Vagina (tissue), 2 donors: ENCODE measurements at regions not wholly inside any gene's neighbourhood (a gene's known extent, or its start where the extent isn't known, plus 50 kb on each side); places are given as distances from the start of the nearest gene placed in this dataset.
"Not testable (repeated sequence)": the region's sequence is repeated elsewhere in the genome, so short reads cannot be mapped to it uniquely, and the experiment has no call there.

Source experiments
- DNase-seq, 2 donors: peaks; one replicate each; pipeline ENCODE4 v3.0.0-alpha.2; 2017; ENCODE audit errors: extremely low spot score in 2 of 2
- H3K27ac ChIP-seq: fragments of 200-600 bp; sonication (generic); one replicate; pipeline ENCODE4 v1.5.1; 2019
- H3K27me3 ChIP-seq: fragments of 200-600 bp; sonication (generic); one replicate; pipeline ENCODE4 v1.5.1; 2019
- H3K36me3 ChIP-seq, 2 donors: fragments of 200-600 bp; sonication (generic); one replicate each; pipeline ENCODE4 v1.5.1; 2017 to 2019
- H3K4me1 ChIP-seq: fragments of 200-600 bp; sonication (generic); one replicate; pipeline ENCODE4 v1.5.1; 2019
- H3K4me3 ChIP-seq, 2 donors: fragments of 200-600 bp; sonication (generic); 1 replicate in 1 of 2; 2 replicates in 1 of 2; pipeline ENCODE4 v1.5.1; 2016 to 2019
- H3K9me3 ChIP-seq: fragments of 200-600 bp; sonication (generic); one replicate; pipeline ENCODE4 v1.5.1; 2019
- CTCF ChIP-seq, 3 experiments: fragments of 450-650 bp in 2 of 3; fragments of 200-600 bp in 1 of 3; sonication (generic) in 1 of 3; IDR thresholded peaks; one replicate each; pipeline ENCODE4 v1.5.1; 2017 to 2019; ENCODE audit warnings: antibody characterized with exemption in 3 of 3, mild to moderate bottlenecking in 2 of 3, moderate library complexity in 2 of 3
- POLR2A ChIP-seq, 2 donors: fragments of 450-650 bp; IDR thresholded peaks; one replicate each; pipeline ENCODE4 v1.6.1; 2017; ENCODE audit warnings: antibody characterized with exemption in 2 of 2, mild to moderate bottlenecking in 2 of 2, moderate library complexity in 2 of 2
- POLR2AphosphoS5 ChIP-seq, 2 donors: sonication (generic); formaldehyde crosslinking; IDR thresholded peaks; one replicate each; pipeline ENCODE4 v1.9.0; 2017; ENCODE audit warnings: antibody characterized with exemption in 2 of 2, mild to moderate bottlenecking in 2 of 2, low read depth in 1 of 2; ENCODE audit not compliant: insufficient read depth in 1 of 2
- intact Hi-C: fragments of 100-400 bp; cut with DNase I; formaldehyde crosslinking; loops from one replicate; pipeline ENCODE4 v1.15.1; 2023

- H3K27me3 ChIP-seq: no peaks in the 10 kb centered on the region
- H3K9me3 ChIP-seq: no peaks in the 10 kb centered on the region
- H3K36me3 ChIP-seq: no peaks in the 10 kb centered on the region
- no peak overlapping the region for H3K27ac ChIP-seq
- no peak overlapping the region for H3K4me3 ChIP-seq
- no peak for TF ChIP-seq POLR2AphosphoS5 (IDR thresholded peaks at IDR 0.05; ENCODE audit: insufficient read depth in 1 of 2, low read depth in 1 of 2)
- TF ChIP-seq CTCF (IDR thresholded peaks at IDR 0.05): no peak
- TF ChIP-seq POLR2A (IDR thresholded peaks at IDR 0.05): no peak
- H3K4me1 ChIP-seq: no peaks in the 10 kb centered on the region
- DNase-seq: no peak
- intact Hi-C loops: no loop called here
Observed at GRCh38 chr22:34403667-34404066, 483.4 kb upstream of the LARGE1 start.

- H3K36me3 ChIP-seq: no peaks in the 10 kb centered on the region
- no peaks in the 10 kb centered on the region for H3K9me3 ChIP-seq
- H3K4me1 ChIP-seq: no peaks in the 10 kb centered on the region
- TF ChIP-seq CTCF (IDR thresholded peaks at IDR 0.05) (no peak), POLR2AphosphoS5 (IDR thresholded peaks at IDR 0.05; ENCODE audit: insufficient read depth in 1 of 2, low read depth in 1 of 2) (no peak), POLR2A (IDR thresholded peaks at IDR 0.05) (no peak)
- H3K27ac ChIP-seq: no peak overlapping the region
- intact Hi-C loops: no loop called here
- no peaks in the 10 kb centered on the region for H3K27me3 ChIP-seq
- H3K4me3 ChIP-seq: no peak overlapping the region
- no peak for DNase-seq
Observed at GRCh38 chr22:34410111-34410510, 489.8 kb upstream of the LARGE1 start.

- intact Hi-C loops: no loop called here
- H3K9me3 ChIP-seq: no peaks in the 10 kb centered on the region
- H3K27me3 ChIP-seq: no peaks in the 10 kb centered on the region
- H3K4me3 ChIP-seq: no peak overlapping the region
- H3K27ac ChIP-seq: no peak overlapping the region
- peak in 2 of 3 experiments; percentile 24 to 42 for TF ChIP-seq CTCF (IDR thresholded peaks at IDR 0.05)
- TF ChIP-seq POLR2AphosphoS5 (IDR thresholded peaks at IDR 0.05; ENCODE audit: insufficient read depth in 1 of 2, low read depth in 1 of 2): peak in 1 of 2 donors; percentile 23
- TF ChIP-seq POLR2A (IDR thresholded peaks at IDR 0.05): no peak
- no peaks in the 10 kb centered on the region for H3K36me3 ChIP-seq
- H3K4me1 ChIP-seq: no peaks in the 10 kb centered on the region
- DNase-seq: no peak
Observed at GRCh38 chr22:34414467-34415440, 494.5 kb upstream of the LARGE1 start.

GRCh38 chr22:34416022-34416860, 496.0 kb upstream of the LARGE1 start:
- intact Hi-C loops: no loop called here
- no peak overlapping the region for H3K4me3 ChIP-seq
- no peaks in the 10 kb centered on the region for H3K27me3 ChIP-seq
- no peaks in the 10 kb centered on the region for H3K9me3 ChIP-seq
- H3K4me1 ChIP-seq: no peaks in the 10 kb centered on the region
- TF ChIP-seq POLR2A (IDR thresholded peaks at IDR 0.05) (no peak), POLR2AphosphoS5 (IDR thresholded peaks at IDR 0.05; ENCODE audit: insufficient read depth in 1 of 2, low read depth in 1 of 2) (no peak), CTCF (IDR thresholded peaks at IDR 0.05) (no peak)
- H3K36me3 ChIP-seq: no peaks in the 10 kb centered on the region
- no peak for DNase-seq
- H3K27ac ChIP-seq: no peak overlapping the region

GRCh38 chr22:34422948-34423347, 502.7 kb upstream of the LARGE1 start:
- H3K4me3 ChIP-seq, H3K9me3 ChIP-seq, H3K36me3 ChIP-seq, intact Hi-C loops, H3K4me1 ChIP-seq, DNase-seq, H3K27ac ChIP-seq, H3K27me3 ChIP-seq: not testable (repeated sequence)
